ENCODE measurements at regions not wholly inside any gene's neighbourhood (a gene's known extent, or its start where the extent isn't known, plus 50 kb on each side); places are given as distances from the start of the nearest gene placed in this dataset.

DNA sequence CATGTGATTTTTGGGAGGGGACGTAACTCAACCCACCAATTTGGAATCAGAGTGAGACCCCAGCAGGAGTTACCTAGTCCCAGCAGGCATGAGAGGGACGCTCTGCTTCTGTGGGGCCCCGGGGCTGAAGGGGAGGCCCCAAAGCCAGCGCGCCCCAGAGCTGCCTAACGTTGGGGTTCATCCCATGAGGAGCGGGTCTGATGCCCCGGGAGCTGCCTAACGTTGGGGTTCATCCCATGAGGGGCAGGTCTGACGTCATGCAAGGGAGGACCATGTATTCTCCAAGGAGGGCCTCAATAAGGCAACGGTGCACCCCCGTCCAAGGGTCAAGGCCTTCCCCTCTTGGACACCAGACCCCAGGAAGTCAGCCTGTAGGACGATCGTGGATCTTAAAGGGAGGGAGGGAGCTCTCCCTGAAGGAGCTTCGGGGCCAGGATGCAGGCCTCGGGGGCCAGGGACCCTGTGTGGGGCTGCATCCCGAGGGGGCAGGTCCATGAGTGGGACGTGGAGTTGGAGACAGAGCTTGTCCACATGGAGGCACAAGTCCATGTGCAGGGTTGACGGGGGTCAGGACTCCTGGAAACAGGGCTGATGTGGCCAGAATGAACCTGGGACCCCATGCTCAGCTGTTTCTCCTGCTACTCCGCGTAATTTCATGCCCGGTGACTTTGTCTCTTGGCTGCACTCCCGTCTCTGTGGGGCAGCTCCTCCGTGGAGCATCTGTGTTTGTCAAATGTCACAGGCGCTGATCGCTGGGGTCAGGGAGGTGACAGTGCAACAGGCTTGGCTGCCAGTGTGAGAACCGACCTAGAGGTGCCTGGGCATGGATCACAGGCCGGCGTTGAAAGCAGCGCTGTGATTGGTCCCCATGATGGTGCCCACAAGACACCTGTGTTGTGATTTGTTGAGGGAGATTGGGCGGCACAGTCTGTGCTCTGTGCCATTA, 1029.1 kb downstream of the BRD1 start:
- TF ChIP-seq CTCF (CRISPR knock-in tag; IDR thresholded peaks at IDR 0.05) (no peak), TCF7 (IDR thresholded peaks at IDR 0.05; ENCODE audit: low read depth) (no peak), PHF20 (CRISPR knock-in tag; IDR thresholded peaks at IDR 0.05) (no peak), ZBTB7A (CRISPR knock-in tag; IDR thresholded peaks at IDR 0.05) (no peak), FOXO4 (CRISPR knock-in tag; conservative IDR thresholded peaks at IDR 0.05) (no peak), POLR2AphosphoS5 (IDR thresholded peaks at IDR 0.05; ENCODE audit: low read depth, low read length) (no peak), MYNN (CRISPR knock-in tag; IDR thresholded peaks at IDR 0.05; ENCODE audit: low read depth) (no peak), POLR2A (IDR thresholded peaks at IDR 0.05; ENCODE audit: insufficient read depth in 1 of 2, low read depth in 2 of 2, low read length in 2 of 2) (no peak), NCOA1 (CRISPR knock-in tag; IDR thresholded peaks at IDR 0.05) (no peak), TARDBP (CRISPR knock-in tag; IDR thresholded peaks at IDR 0.05) (no peak), ISL2 (CRISPR knock-in tag; IDR thresholded peaks at IDR 0.05) (no peak), CHD2 (IDR thresholded peaks at IDR 0.05; ENCODE audit: low read depth, low read length) (no peak), ZNF121 (CRISPR knock-in tag; IDR thresholded peaks at IDR 0.05) (no peak)
- TF ChIP-seq, protein P1, sequence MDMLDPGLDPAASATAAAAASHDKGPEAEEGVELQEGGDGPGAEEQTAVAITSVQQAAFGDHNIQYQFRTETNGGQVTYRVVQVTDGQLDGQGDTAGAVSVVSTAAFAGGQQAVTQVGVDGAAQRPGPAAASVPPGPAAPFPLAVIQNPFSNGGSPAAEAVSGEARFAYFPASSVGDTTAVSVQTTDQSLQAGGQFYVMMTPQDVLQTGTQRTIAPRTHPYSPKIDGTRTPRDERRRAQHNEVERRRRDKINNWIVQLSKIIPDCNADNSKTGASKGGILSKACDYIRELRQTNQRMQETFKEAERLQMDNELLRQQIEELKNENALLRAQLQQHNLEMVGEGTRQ (IDR thresholded peaks at IDR 0.05; ENCODE audit: low read depth, low read length): no peak
- TF ChIP-seq, protein P1 (CRISPR knock-in tag; IDR thresholded peaks at IDR 0.05; ENCODE audit: borderline replicate concordance): no peak

Data from HepG2 (cell line).